SK-N-SH treated with all-trans-retinoic acid at 6 μM for 48 hours (cell line): ENCODE measurements at regions not wholly inside any gene's neighbourhood (a gene's known extent, or its start where the extent isn't known, plus 50 kb on each side); places are given as distances from the start of the nearest gene placed in this dataset.

Experiments
- ATAC-seq: fragments of 200-7000 bp; cut with Tn5 transposase; 3 replicates; pipeline ENCODE4 v1.9.1; 2020; ENCODE audit warnings: mild to moderate bottlenecking, moderate library complexity
- ARNTL ChIP-seq: fragments of 450-650 bp; formaldehyde crosslinking; IDR thresholded peaks from 2 replicates; pipeline ENCODE4 v1.5.0; 2020; ENCODE audit warnings: low read depth, mild to moderate bottlenecking, moderate library complexity, borderline replicate concordance
- BACH2 ChIP-seq: fragments of 250-450 bp; sonication (Bioruptor Pico); IDR thresholded peaks from 2 replicates; pipeline ENCODE4 v1.9.0; 2021; ENCODE audit warnings: mild to moderate bottlenecking, borderline replicate concordance
- CREB5 ChIP-seq: fragments of 250-450 bp; sonication (Bioruptor Pico); IDR thresholded peaks from 2 replicates; pipeline ENCODE4 v1.5.1; 2020; ENCODE audit warnings: low read depth, mild to moderate bottlenecking, moderate library complexity
- CSDC2 ChIP-seq: fragments of 250-450 bp; sonication (Bioruptor Pico); IDR thresholded peaks from 2 replicates; pipeline ENCODE4 v1.5.0; 2020; ENCODE audit warnings: mild to moderate bottlenecking, moderate library complexity
- CSRNP3 ChIP-seq: fragments of 250-450 bp; sonication (Bioruptor Pico); IDR thresholded peaks from 2 replicates; pipeline ENCODE4 v1.5.1; 2021; ENCODE audit warnings: mild to moderate bottlenecking, moderate library complexity
- GLIS3 ChIP-seq: fragments of 250-450 bp; sonication (Bioruptor Pico); IDR thresholded peaks from 2 replicates; pipeline ENCODE4 v1.5.0; 2020; ENCODE audit warnings: mild to moderate bottlenecking, moderate library complexity
- ISL1 ChIP-seq: fragments of 250-450 bp; sonication (Bioruptor Pico); IDR thresholded peaks from 2 replicates; pipeline ENCODE4 v2.1.2; 2022; ENCODE audit warnings: mild to moderate bottlenecking, moderate library complexity
- OSR1 ChIP-seq: fragments of 250-450 bp; sonication (Bioruptor Pico); IDR thresholded peaks from 2 replicates; pipeline ENCODE4 v1.8.0; 2022; ENCODE audit warnings: moderate library complexity, mild to moderate bottlenecking, inconsistent platforms
- PATZ1 ChIP-seq: fragments of 250-450 bp; sonication (Bioruptor Pico); IDR thresholded peaks from 2 replicates; pipeline ENCODE4 v1.8.0; 2020; ENCODE audit warnings: mild to moderate bottlenecking, moderate library complexity, borderline replicate concordance
- POU6F1 ChIP-seq: fragments of 250-450 bp; sonication (Bioruptor Pico); IDR thresholded peaks from 2 replicates; pipeline ENCODE4 v1.8.0; 2021; ENCODE audit warnings: low read depth, mild to moderate bottlenecking, moderate library complexity, borderline replicate concordance
- PPARA ChIP-seq: fragments of 250-450 bp; sonication (Bioruptor Pico); IDR thresholded peaks from 2 replicates; pipeline ENCODE4 v1.5.0; 2020; ENCODE audit warnings: mild to moderate bottlenecking, borderline replicate concordance
- RARB ChIP-seq: fragments of 250-450 bp; sonication (Bioruptor Pico); IDR thresholded peaks from 2 replicates; pipeline ENCODE4 v1.8.0; 2021; ENCODE audit warnings: mild to moderate bottlenecking, moderate library complexity
- SNAI2 ChIP-seq: fragments of 250-450 bp; sonication (Bioruptor Pico); IDR thresholded peaks from 2 replicates; pipeline ENCODE4 v1.5.0; 2020; ENCODE audit warnings: mild to moderate bottlenecking, moderate library complexity
- TCF4 ChIP-seq: fragments of 250-450 bp; sonication (Bioruptor Pico); IDR thresholded peaks from 2 replicates; pipeline ENCODE4 v1.8.0; 2021; ENCODE audit warnings: mild to moderate bottlenecking, moderate library complexity, borderline replicate concordance
- TOX ChIP-seq: fragments of 250-450 bp; sonication (Bioruptor Pico); IDR thresholded peaks from 2 replicates; pipeline ENCODE4 v1.8.0; 2021; ENCODE audit warnings: mild to moderate bottlenecking, moderate library complexity, borderline replicate concordance
- TSHZ2 ChIP-seq: fragments of 250-450 bp; sonication (Bioruptor Pico); IDR thresholded peaks from 2 replicates; pipeline ENCODE4 v1.5.0; 2020; ENCODE audit warnings: mild to moderate bottlenecking, moderate library complexity
- ZC3H10 ChIP-seq: fragments of 250-450 bp; sonication (Bioruptor Pico); IDR thresholded peaks from 2 replicates; pipeline ENCODE4 v1.5.1; 2021; ENCODE audit warnings: mild to moderate bottlenecking, moderate library complexity
- ZFP3 ChIP-seq: fragments of 250-450 bp; sonication (Bioruptor Pico); IDR thresholded peaks from 2 replicates; pipeline ENCODE4 v1.5.0; 2020; ENCODE audit warnings: mild to moderate bottlenecking, moderate library complexity
- ZFP30 ChIP-seq: fragments of 450-650 bp; formaldehyde crosslinking; IDR thresholded peaks from 2 replicates; pipeline ENCODE4 v1.5.0; 2022; ENCODE audit warnings: mild to moderate bottlenecking, moderate library complexity
- ZNF565 ChIP-seq: fragments of 450-650 bp; formaldehyde crosslinking; conservative IDR thresholded peaks from 2 replicates; pipeline ENCODE4 v1.5.0; 2020; ENCODE audit warnings: low read depth, mild to moderate bottlenecking, moderate library complexity
- ZNF70 ChIP-seq: fragments of 450-650 bp; formaldehyde crosslinking; IDR thresholded peaks from 2 replicates; pipeline ENCODE4 v1.5.0; 2020; ENCODE audit warnings: mild to moderate bottlenecking, moderate library complexity
- ZNF8 ChIP-seq: fragments of 450-650 bp; formaldehyde crosslinking; IDR thresholded peaks from 2 replicates; pipeline ENCODE4 v1.5.0; 2020; ENCODE audit warnings: mild to moderate bottlenecking, moderate library complexity

- no peak for ATAC-seq
- TF ChIP-seq GLIS3 (CRISPR knock-in tag) (no peak), POU6F1 (no peak), ZNF70 (CRISPR knock-in tag) (no peak), ZFP30 (CRISPR knock-in tag) (no peak), CSDC2 (no peak), BACH2 (CRISPR knock-in tag) (no peak), CSRNP3 (CRISPR knock-in tag) (no peak), ARNTL (CRISPR knock-in tag) (no peak), RARB (CRISPR knock-in tag) (no peak), PPARA (CRISPR knock-in tag) (no peak), OSR1 (CRISPR knock-in tag) (no peak), ZFP3 (CRISPR knock-in tag) (no peak), ISL1 (CRISPR knock-in tag) (no peak), PATZ1 (CRISPR knock-in tag) (no peak), ZNF565 (CRISPR knock-in tag) (no peak), SNAI2 (no peak), ZNF8 (CRISPR knock-in tag) (no peak), TCF4 (no peak), CREB5 (CRISPR knock-in tag) (no peak)
These were observed 726.1 kb upstream of the NRXN1 start for GRCh38 chr2:51758081-51758480.

- ATAC-seq, result no peak
- TF ChIP-seq CSRNP3 (CRISPR knock-in tag) (no peak), OSR1 (CRISPR knock-in tag) (no peak), BACH2 (CRISPR knock-in tag) (no peak), TOX (no peak), SNAI2 (no peak), TCF4 (no peak), TSHZ2 (CRISPR knock-in tag) (no peak)
These were observed 702.2 kb upstream of the NRXN1 start for GRCh38 chr2:51734115-51734514.

- ATAC-seq, result no peak
- TF ChIP-seq ZFP30 (CRISPR knock-in tag) (no peak), CREB5 (CRISPR knock-in tag) (no peak), CSRNP3 (CRISPR knock-in tag) (no peak), TOX (no peak), ZC3H10 (CRISPR knock-in tag) (no peak), ZFP3 (CRISPR knock-in tag) (no peak), GLIS3 (CRISPR knock-in tag) (no peak), BACH2 (CRISPR knock-in tag) (no peak), RARB (CRISPR knock-in tag) (no peak), SNAI2 (no peak)
These were observed 691.8 kb upstream of the NRXN1 start for GRCh38 chr2:51723691-51724090.
